ENCODE measurements at regions not wholly inside any gene's neighbourhood (a gene's known extent, or its start where the extent isn't known, plus 50 kb on each side); places are given as distances from the start of the nearest gene placed in this dataset.

DNA sequence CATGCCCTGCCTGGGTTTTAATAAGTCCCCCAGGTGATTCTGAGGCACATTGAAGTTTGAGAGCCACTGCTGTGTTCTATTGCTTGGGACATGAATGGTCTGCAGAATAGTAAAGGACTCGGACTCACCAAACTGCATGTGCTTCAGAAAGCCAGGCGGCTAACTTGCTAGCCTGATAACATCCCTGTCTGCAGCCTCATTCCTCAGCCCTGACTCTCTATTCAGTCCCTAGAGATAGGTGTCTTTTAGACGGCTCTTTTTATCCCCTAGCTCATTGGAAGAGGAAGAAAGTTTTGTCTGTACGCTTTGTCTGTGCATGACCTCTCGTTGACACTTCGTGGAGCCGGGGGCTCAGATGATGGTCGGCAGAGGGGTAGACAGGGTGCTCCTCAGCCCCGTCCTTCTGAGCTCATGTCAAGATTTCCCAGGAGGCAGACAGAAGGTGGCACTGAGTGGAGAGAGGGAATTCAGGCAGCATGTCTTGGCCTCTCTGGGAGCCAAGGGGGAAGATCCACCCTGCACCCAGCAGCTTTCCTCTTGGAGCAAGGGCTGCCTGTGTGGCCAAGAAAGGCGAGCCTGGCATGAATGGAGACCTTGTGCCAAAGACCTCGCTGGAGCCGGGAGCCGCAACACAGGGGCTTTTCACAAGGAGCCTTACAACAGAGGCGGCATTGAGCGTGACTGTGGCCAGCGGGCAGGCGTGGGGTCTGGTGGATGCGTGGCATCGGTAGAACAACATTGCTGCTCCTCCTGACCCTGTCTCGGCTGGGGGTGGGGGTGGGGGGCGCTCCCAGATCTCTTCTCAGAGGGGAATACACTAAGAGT is 51.1 kb upstream of the PODXL start:
- TF ChIP-seq CTBP1 (IDR thresholded peaks at IDR 0.05; ENCODE audit: borderline replicate concordance) (no peak), FOXM1 (IDR thresholded peaks at IDR 0.05; ENCODE audit: borderline replicate concordance) (no peak), FOXK2 (IDR thresholded peaks at IDR 0.05) (no peak), SUZ12 (IDR thresholded peaks at IDR 0.05) (no peak), TARDBP (IDR thresholded peaks at IDR 0.05) (no peak), ZNF384 (IDR thresholded peaks at IDR 0.05) (no peak)
